HepG2 (cell line): ENCODE measurements at regions not wholly inside any gene's neighbourhood (a gene's known extent, or its start where the extent isn't known, plus 50 kb on each side); places are given as distances from the start of the nearest gene placed in this dataset.

Experiments used
- ARID2 ChIP-seq: sonication (generic); formaldehyde crosslinking; IDR thresholded peaks from 2 replicates; pipeline ENCODE4 v1.8.1; 2022; ENCODE audit warnings: mild to moderate bottlenecking, missing genetic modification reagents, borderline replicate concordance
- MIXL1 ChIP-seq: IDR thresholded peaks from 2 replicates; pipeline ENCODE4 v1.6.1; 2016
- TFAP4 ChIP-seq: sonication (generic); IDR thresholded peaks from 2 replicates; pipeline ENCODE4 v1.6.1; 2016; ENCODE audit warnings: low read depth, borderline replicate concordance
- ZBTB7A ChIP-seq: sonication (generic); formaldehyde crosslinking; IDR thresholded peaks from 2 replicates; pipeline ENCODE4 v1.8.0; 2022; ENCODE audit warnings: mild to moderate bottlenecking, missing genetic modification reagents
- ZNF20 ChIP-seq: sonication (generic); formaldehyde crosslinking; IDR thresholded peaks from 2 replicates; pipeline ENCODE4 v1.4.0; 2020; ENCODE audit warnings: mild to moderate bottlenecking, moderate library complexity, missing genetic modification reagents
- ZNF678 ChIP-seq: sonication (generic); formaldehyde crosslinking; IDR thresholded peaks from 2 replicates; pipeline ENCODE4 v1.4.0; 2020; ENCODE audit warnings: mild to moderate bottlenecking, missing genetic modification reagents
- ZSCAN20 ChIP-seq: sonication (generic); formaldehyde crosslinking; IDR thresholded peaks from 2 replicates; pipeline ENCODE4 v1.4.0; 2020; ENCODE audit warnings: missing genetic modification reagents, mild to moderate bottlenecking, borderline replicate concordance
- TF ChIP-seq, protein P1 (sequence below): sonication (generic); formaldehyde crosslinking; IDR thresholded peaks from 2 replicates; pipeline ENCODE4 v1.5.0; 2020; ENCODE audit warnings: mild to moderate bottlenecking, missing genetic modification reagents, borderline replicate concordance
- TF ChIP-seq, protein P2 (sequence below): IDR thresholded peaks from 2 replicates; pipeline ENCODE4 v1.6.1; 2016; ENCODE audit warnings: low read depth, control low read depth
- TF ChIP-seq, protein P3 (sequence below): sonication (generic); formaldehyde crosslinking; conservative IDR thresholded peaks from 2 replicates; pipeline ENCODE4 v1.8.0; 2022; ENCODE audit warnings: missing genetic modification reagents

GRCh38 chr6:19041906-19042305 is 654.8 kb downstream of the RNF144B start (continued):
- TF ChIP-seq, protein P1, sequence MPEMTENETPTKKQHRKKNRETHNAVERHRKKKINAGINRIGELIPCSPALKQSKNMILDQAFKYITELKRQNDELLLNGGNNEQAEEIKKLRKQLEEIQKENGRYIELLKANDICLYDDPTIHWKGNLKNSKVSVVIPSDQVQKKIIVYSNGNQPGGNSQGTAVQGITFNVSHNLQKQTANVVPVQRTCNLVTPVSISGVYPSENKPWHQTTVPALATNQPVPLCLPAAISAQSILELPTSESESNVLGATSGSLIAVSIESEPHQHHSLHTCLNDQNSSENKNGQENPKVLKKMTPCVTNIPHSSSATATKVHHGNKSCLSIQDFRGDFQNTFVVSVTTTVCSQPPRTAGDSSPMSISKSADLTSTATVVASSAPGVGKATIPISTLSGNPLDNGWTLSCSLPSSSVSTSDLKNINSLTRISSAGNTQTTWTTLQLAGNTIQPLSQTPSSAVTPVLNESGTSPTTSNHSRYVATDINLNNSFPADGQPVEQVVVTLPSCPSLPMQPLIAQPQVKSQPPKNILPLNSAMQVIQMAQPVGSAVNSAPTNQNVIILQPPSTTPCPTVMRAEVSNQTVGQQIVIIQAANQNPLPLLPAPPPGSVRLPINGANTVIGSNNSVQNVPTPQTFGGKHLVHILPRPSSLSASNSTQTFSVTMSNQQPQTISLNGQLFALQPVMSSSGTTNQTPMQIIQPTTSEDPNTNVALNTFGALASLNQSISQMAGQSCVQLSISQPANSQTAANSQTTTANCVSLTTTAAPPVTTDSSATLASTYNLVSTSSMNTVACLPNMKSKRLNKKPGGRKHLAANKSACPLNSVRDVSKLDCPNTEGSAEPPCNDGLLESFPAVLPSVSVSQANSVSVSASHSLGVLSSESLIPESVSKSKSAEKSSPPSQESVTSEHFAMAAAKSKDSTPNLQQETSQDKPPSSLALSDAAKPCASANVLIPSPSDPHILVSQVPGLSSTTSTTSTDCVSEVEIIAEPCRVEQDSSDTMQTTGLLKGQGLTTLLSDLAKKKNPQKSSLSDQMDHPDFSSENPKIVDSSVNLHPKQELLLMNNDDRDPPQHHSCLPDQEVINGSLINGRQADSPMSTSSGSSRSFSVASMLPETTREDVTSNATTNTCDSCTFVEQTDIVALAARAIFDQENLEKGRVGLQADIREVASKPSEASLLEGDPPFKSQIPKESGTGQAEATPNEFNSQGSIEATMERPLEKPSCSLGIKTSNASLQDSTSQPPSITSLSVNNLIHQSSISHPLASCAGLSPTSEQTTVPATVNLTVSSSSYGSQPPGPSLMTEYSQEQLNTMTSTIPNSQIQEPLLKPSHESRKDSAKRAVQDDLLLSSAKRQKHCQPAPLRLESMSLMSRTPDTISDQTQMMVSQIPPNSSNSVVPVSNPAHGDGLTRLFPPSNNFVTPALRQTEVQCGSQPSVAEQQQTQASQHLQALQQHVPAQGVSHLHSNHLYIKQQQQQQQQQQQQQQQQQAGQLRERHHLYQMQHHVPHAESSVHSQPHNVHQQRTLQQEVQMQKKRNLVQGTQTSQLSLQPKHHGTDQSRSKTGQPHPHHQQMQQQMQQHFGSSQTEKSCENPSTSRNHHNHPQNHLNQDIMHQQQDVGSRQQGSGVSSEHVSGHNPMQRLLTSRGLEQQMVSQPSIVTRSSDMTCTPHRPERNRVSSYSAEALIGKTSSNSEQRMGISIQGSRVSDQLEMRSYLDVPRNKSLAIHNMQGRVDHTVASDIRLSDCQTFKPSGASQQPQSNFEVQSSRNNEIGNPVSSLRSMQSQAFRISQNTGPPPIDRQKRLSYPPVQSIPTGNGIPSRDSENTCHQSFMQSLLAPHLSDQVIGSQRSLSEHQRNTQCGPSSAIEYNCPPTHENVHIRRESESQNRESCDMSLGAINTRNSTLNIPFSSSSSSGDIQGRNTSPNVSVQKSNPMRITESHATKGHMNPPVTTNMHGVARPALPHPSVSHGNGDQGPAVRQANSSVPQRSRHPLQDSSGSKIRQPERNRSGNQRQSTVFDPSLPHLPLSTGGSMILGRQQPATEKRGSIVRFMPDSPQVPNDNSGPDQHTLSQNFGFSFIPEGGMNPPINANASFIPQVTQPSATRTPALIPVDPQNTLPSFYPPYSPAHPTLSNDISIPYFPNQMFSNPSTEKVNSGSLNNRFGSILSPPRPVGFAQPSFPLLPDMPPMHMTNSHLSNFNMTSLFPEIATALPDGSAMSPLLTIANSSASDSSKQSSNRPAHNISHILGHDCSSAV (CRISPR knock-in tag): no peak
- TF ChIP-seq ZNF678: no peak
- TF ChIP-seq, protein P2, sequence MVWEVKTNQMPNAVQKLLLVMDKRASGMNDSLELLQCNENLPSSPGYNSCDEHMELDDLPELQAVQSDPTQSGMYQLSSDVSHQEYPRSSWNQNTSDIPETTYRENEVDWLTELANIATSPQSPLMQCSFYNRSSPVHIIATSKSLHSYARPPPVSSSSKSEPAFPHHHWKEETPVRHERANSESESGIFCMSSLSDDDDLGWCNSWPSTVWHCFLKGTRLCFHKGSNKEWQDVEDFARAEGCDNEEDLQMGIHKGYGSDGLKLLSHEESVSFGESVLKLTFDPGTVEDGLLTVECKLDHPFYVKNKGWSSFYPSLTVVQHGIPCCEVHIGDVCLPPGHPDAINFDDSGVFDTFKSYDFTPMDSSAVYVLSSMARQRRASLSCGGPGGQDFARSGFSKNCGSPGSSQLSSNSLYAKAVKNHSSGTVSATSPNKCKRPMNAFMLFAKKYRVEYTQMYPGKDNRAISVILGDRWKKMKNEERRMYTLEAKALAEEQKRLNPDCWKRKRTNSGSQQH: no peak
- no peak for TF ChIP-seq ZSCAN20 (CRISPR knock-in tag)
- TF ChIP-seq, protein P3, sequence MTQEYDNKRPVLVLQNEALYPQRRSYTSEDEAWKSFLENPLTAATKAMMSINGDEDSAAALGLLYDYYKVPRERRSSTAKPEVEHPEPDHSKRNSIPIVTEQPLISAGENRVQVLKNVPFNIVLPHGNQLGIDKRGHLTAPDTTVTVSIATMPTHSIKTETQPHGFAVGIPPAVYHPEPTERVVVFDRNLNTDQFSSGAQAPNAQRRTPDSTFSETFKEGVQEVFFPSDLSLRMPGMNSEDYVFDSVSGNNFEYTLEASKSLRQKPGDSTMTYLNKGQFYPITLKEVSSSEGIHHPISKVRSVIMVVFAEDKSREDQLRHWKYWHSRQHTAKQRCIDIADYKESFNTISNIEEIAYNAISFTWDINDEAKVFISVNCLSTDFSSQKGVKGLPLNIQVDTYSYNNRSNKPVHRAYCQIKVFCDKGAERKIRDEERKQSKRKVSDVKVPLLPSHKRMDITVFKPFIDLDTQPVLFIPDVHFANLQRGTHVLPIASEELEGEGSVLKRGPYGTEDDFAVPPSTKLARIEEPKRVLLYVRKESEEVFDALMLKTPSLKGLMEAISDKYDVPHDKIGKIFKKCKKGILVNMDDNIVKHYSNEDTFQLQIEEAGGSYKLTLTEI (CRISPR knock-in tag): no peak
- no peak for TF ChIP-seq ARID2 (CRISPR knock-in tag)
- no peak for TF ChIP-seq MIXL1 (CRISPR knock-in tag)
- no peak for TF ChIP-seq ZBTB7A (CRISPR knock-in tag)
- TF ChIP-seq ZNF20 (CRISPR knock-in tag): no peak
- TF ChIP-seq TFAP4: no peak
